Activated CD4-positive, alpha-beta T cell treated with anti-CD3 and anti-CD28 coated beads, Interleukin-2, amount 10 ng/mL, durations not matched to agents 7 days and 5 days (primary cell): ENCODE measurements at regions not wholly inside any gene's neighbourhood (a gene's known extent, or its start where the extent isn't known, plus 50 kb on each side); places are given as distances from the start of the nearest gene placed in this dataset.

Source experiments
- CTCF ChIA-PET: fragments of 350-600 bp; sonication (Branson Sonifier 250); formaldehyde crosslinking; loops from one replicate; lab custom pipeline; 2021; ENCODE audit warnings: antibody characterized with exemption; lab: Charles Lee
- POLR2A ChIA-PET: fragments of 350-600 bp; sonication (Branson Sonifier 250); formaldehyde crosslinking; loops from one replicate; lab custom pipeline; 2021; ENCODE audit warnings: antibody characterized with exemption; lab: Charles Lee
- DNase-seq: peaks from one replicate; pipeline ENCODE4 v3.0.0-alpha.2; 2020
- H3K27ac Mint-ChIP-seq: one replicate; pipeline ENCODE4 v1.8.0; 2021; ENCODE audit warnings: mild to moderate bottlenecking, moderate library complexity, mixed read lengths
- H3K27me3 Mint-ChIP-seq: one replicate; pipeline ENCODE4 v1.8.0; 2021; ENCODE audit warnings: mixed read lengths
- H3K36me3 Mint-ChIP-seq: one replicate; pipeline ENCODE4 v1.8.0; 2021; ENCODE audit warnings: low read depth, mixed read lengths
- H3K4me1 Mint-ChIP-seq: one replicate; pipeline ENCODE4 v1.8.0; 2021; ENCODE audit warnings: mixed read lengths
- H3K4me3 Mint-ChIP-seq: one replicate; pipeline ENCODE4 v1.8.0; 2021; ENCODE audit warnings: mild to moderate bottlenecking, moderate library complexity, mixed read lengths
- H3K9me3 Mint-ChIP-seq: one replicate; pipeline ENCODE4 v1.8.0; 2021; ENCODE audit warnings: mixed read lengths

DNA sequence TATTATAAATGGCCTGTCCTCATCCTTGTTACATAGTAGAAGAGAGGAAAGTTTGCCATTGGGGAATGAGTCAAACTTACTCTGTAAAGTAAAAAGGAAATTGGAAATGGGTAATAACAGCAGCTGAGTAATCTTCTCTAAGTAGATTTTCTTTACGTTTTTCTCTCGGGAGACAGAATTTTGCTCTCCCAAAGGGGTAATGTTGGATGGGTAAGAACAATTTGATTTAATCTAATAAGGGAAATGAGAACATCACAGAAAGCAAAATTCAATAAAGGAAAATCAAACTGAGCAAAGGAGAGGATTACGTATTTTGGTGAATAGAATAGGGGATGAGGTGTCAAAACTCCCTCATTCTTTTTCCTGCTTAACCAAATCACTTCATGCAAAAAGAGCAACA lies 283.1 kb upstream of the FOXG1 start:
- ChIA-PET CTCF (no interaction called here), POLR2A (no interaction called here)
- peaks cover 7% of the 10 kb centered on the region for H3K9me3 Mint-ChIP-seq
- H3K36me3 Mint-ChIP-seq: no peaks in the 10 kb centered on the region
- no peak overlapping the region for H3K27ac Mint-ChIP-seq
- H3K4me3 Mint-ChIP-seq: no peak overlapping the region
- DNase-seq: no peak
- no peaks in the 10 kb centered on the region for H3K27me3 Mint-ChIP-seq
- H3K4me1 Mint-ChIP-seq: no peaks in the 10 kb centered on the region

GRCh38 chr14:28488684-28489083 lies 277.9 kb upstream of the FOXG1 start:
- no peaks in the 10 kb centered on the region for H3K4me1 Mint-ChIP-seq
- no peak overlapping the region for H3K27ac Mint-ChIP-seq
- no peak overlapping the region for H3K4me3 Mint-ChIP-seq
- DNase-seq: no peak
- H3K36me3 Mint-ChIP-seq: no peaks in the 10 kb centered on the region
- H3K27me3 Mint-ChIP-seq: no peaks in the 10 kb centered on the region
- POLR2A ChIA-PET: no interaction called here
- CTCF ChIA-PET: no interaction called here
- peaks cover 15% of the 10 kb centered on the region for H3K9me3 Mint-ChIP-seq

GRCh38 chr14:28493516-28493915 lies 273.1 kb upstream of the FOXG1 start:
- DNase-seq: no peak
- H3K4me3 Mint-ChIP-seq: no peak overlapping the region
- ChIA-PET POLR2A (no interaction called here), CTCF (no interaction called here)
- H3K27me3 Mint-ChIP-seq: no peaks in the 10 kb centered on the region
- no peaks in the 10 kb centered on the region for H3K36me3 Mint-ChIP-seq
- H3K9me3 Mint-ChIP-seq: peaks cover 14% of the 10 kb centered on the region
- H3K4me1 Mint-ChIP-seq: no peaks in the 10 kb centered on the region
- H3K27ac Mint-ChIP-seq: no peak overlapping the region

DNA sequence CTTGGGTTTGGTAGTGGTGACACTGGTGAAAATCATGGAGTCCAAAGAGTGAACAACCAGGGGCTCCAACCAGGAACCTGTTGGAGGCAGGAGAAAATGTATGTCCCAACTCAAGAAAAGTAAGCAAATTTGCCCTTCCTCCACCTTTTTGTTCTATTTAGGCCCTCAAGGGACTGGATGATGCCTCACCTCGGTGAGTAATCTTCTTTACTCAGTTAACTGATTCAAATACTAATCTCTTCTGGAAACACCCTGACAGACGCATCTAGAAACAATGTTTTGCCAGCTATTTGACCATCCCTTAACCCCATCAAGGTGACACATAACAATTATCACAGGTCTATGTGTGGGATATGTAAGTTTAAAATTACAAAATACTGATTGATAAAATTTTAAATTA lies 272.4 kb upstream of the FOXG1 start:
- no peak overlapping the region for H3K4me3 Mint-ChIP-seq
- H3K4me1 Mint-ChIP-seq: no peaks in the 10 kb centered on the region
- no peaks in the 10 kb centered on the region for H3K27me3 Mint-ChIP-seq
- no peak overlapping the region for H3K27ac Mint-ChIP-seq
- CTCF ChIA-PET: no interaction called here
- POLR2A ChIA-PET: no interaction called here
- H3K36me3 Mint-ChIP-seq: no peaks in the 10 kb centered on the region
- no peak for DNase-seq
- H3K9me3 Mint-ChIP-seq: peaks cover 10% of the 10 kb centered on the region

- CTCF ChIA-PET: no interaction called here
- H3K27me3 Mint-ChIP-seq: no peaks in the 10 kb centered on the region
- DNase-seq: no peak
- H3K9me3 Mint-ChIP-seq: peaks cover 16% of the 10 kb centered on the region
- H3K36me3 Mint-ChIP-seq: no peaks in the 10 kb centered on the region
- H3K4me1 Mint-ChIP-seq: no peaks in the 10 kb centered on the region
- no peak overlapping the region for H3K4me3 Mint-ChIP-seq
- POLR2A ChIA-PET: interaction anchor here (0.6 kb wide), 1 partner anchor 902 kb away, joined by 4 read pairs; no protein-coding TSS in a partner anchor
- H3K27ac Mint-ChIP-seq: no peak overlapping the region
These were observed 270.2 kb upstream of the FOXG1 start for GRCh38 chr14:28496364-28496763.

GRCh38 chr14:28502517-28502916 lies 264.1 kb upstream of the FOXG1 start:
- Mint-ChIP-seq H3K4me1 (no peaks in the 10 kb centered on the region), H3K4me3 (no peak overlapping the region), H3K27me3 (no peaks in the 10 kb centered on the region), H3K36me3 (no peaks in the 10 kb centered on the region), H3K27ac (no peak overlapping the region), H3K9me3 (peaks cover 14% of the 10 kb centered on the region)
- POLR2A ChIA-PET: no interaction called here
- no peak for DNase-seq
- CTCF ChIA-PET: no interaction called here

- Mint-ChIP-seq H3K36me3 (no peaks in the 10 kb centered on the region), H3K4me3 (no peak overlapping the region), H3K27ac (no peak overlapping the region), H3K4me1 (no peaks in the 10 kb centered on the region), H3K27me3 (no peaks in the 10 kb centered on the region), H3K9me3 (peaks cover 6% of the 10 kb centered on the region)
- CTCF ChIA-PET: no interaction called here
- POLR2A ChIA-PET: no interaction called here
- no peak for DNase-seq
These were observed 251.0 kb upstream of the FOXG1 start for GRCh38 chr14:28515571-28515970.

GRCh38 chr14:28536889-28537288 lies 229.7 kb upstream of the FOXG1 start:
- H3K27ac Mint-ChIP-seq: no peak overlapping the region
- no peaks in the 10 kb centered on the region for H3K36me3 Mint-ChIP-seq
- no peaks in the 10 kb centered on the region for H3K27me3 Mint-ChIP-seq
- no peak for DNase-seq
- ChIA-PET CTCF (no interaction called here), POLR2A (no interaction called here)
- peaks cover 23% of the 10 kb centered on the region for H3K9me3 Mint-ChIP-seq
- no peak overlapping the region for H3K4me3 Mint-ChIP-seq
- no peaks in the 10 kb centered on the region for H3K4me1 Mint-ChIP-seq

- ChIA-PET POLR2A (no interaction called here), CTCF (no interaction called here)
- Mint-ChIP-seq H3K27ac (no peak overlapping the region), H3K4me3 (no peak overlapping the region), H3K27me3 (no peaks in the 10 kb centered on the region), H3K4me1 (no peaks in the 10 kb centered on the region), H3K36me3 (no peaks in the 10 kb centered on the region), H3K9me3 (peaks cover 17% of the 10 kb centered on the region)
- DNase-seq: no peak
These were observed 224.5 kb upstream of the FOXG1 start for GRCh38 chr14:28542040-28542439.

DNA sequence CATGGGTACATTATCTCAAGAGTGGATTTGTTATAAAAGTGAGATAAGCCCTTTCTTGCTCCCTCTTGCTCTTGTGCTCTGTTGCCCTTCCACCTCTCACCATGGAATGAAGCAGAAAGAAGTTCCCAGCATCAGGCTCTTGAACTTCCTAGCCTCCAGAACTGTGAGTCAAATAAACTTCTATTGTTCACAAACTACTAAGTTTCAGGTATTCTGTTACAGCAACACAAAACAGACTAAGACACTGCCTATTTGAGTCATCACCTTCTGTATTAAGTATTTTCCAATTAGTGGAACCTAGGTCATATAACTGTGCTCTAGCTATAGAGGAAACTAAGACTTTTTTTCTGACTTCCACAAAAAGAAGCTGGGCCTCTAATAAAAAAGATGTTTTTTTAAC lies 201.2 kb upstream of the FOXG1 start:
- peaks cover 4% of the 10 kb centered on the region for H3K9me3 Mint-ChIP-seq
- no peaks in the 10 kb centered on the region for H3K27me3 Mint-ChIP-seq
- CTCF ChIA-PET: no interaction called here
- no peak overlapping the region for H3K27ac Mint-ChIP-seq
- POLR2A ChIA-PET: no interaction called here
- DNase-seq: no peak
- H3K36me3 Mint-ChIP-seq: no peaks in the 10 kb centered on the region
- H3K4me1 Mint-ChIP-seq: no peaks in the 10 kb centered on the region
- no peak overlapping the region for H3K4me3 Mint-ChIP-seq

DNA sequence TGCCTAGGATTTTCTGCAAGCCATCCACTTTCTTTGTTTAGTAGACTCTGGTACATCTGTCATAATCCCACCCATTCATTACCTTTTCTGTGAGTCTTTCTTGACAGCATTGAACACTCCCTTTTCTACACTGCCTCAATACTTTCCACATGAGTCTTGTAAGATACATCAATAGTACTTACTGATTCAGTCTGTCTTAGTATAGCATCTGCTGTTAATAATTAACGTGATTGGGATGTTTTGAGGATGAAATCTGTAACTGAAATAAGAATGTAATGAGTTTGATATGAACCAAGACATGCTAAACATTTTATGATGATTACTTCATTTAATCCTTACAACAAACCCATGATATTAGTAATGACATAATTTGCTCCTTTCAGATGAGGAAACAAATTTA lies 196.2 kb upstream of the FOXG1 start:
- Mint-ChIP-seq H3K27me3 (no peaks in the 10 kb centered on the region), H3K27ac (no peak overlapping the region)

DNA sequence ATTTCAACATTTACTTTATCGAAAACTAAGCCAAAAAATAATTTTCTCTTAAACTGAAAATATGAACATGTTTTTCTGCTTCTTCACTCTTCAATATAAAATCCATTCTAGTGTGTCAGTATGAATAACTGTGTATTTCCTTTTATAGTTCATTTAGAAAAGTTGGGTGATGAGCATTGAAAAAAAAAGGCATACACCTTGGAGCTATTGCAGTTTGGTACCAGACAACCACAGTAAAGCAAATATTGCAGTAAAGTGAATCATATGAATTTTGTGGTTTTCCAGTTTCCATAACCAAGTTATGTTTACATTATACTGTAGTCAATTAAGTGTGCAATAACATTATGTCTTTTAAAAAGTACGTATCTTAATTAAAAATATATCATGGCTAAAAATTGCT lies 195.0 kb upstream of the FOXG1 start:
- CTCF ChIA-PET: no interaction called here
- DNase-seq: no peak
- Mint-ChIP-seq H3K9me3 (peaks cover 16% of the 10 kb centered on the region), H3K4me1 (no peaks in the 10 kb centered on the region), H3K27ac (no peak overlapping the region), H3K4me3 (no peak overlapping the region), H3K27me3 (no peaks in the 10 kb centered on the region), H3K36me3 (no peaks in the 10 kb centered on the region)
- POLR2A ChIA-PET: no interaction called here

More for the DNA sequence above, 196.2 kb upstream of the FOXG1 start:
- no peaks in the 10 kb centered on the region for H3K36me3 Mint-ChIP-seq
- H3K9me3 Mint-ChIP-seq: peaks cover 16% of the 10 kb centered on the region
- H3K4me3 Mint-ChIP-seq: no peak overlapping the region
- ChIA-PET CTCF (no interaction called here), POLR2A (no interaction called here)
- DNase-seq: no peak
- H3K4me1 Mint-ChIP-seq: no peaks in the 10 kb centered on the region

- no peak for DNase-seq
- CTCF ChIA-PET: no interaction called here
- Mint-ChIP-seq H3K9me3 (peaks cover 14% of the 10 kb centered on the region), H3K27ac (no peak overlapping the region), H3K4me1 (no peaks in the 10 kb centered on the region), H3K4me3 (no peak overlapping the region), H3K36me3 (no peaks in the 10 kb centered on the region), H3K27me3 (no peaks in the 10 kb centered on the region)
- POLR2A ChIA-PET: no interaction called here
These were observed 190.1 kb upstream of the FOXG1 start for GRCh38 chr14:28576523-28576922.

- H3K36me3 Mint-ChIP-seq: no peaks in the 10 kb centered on the region
- ChIA-PET CTCF (no interaction called here), POLR2A (no interaction called here)
- H3K27ac Mint-ChIP-seq: no peak overlapping the region
- no peaks in the 10 kb centered on the region for H3K4me1 Mint-ChIP-seq
- H3K9me3 Mint-ChIP-seq: peaks cover 14% of the 10 kb centered on the region
- no peak for DNase-seq
- H3K4me3 Mint-ChIP-seq: no peak overlapping the region
- H3K27me3 Mint-ChIP-seq: no peaks in the 10 kb centered on the region
These were observed 189.4 kb upstream of the FOXG1 start for GRCh38 chr14:28577187-28577586.
